Vagina (tissue), 2 donors: ENCODE measurements at regions not wholly inside any gene's neighbourhood (a gene's known extent, or its start where the extent isn't known, plus 50 kb on each side); places are given as distances from the start of the nearest gene placed in this dataset.

ENCODE experiments used
- DNase-seq, 2 donors: peaks; one replicate each; pipeline ENCODE4 v3.0.0-alpha.2; 2017; ENCODE audit errors: extremely low spot score in 2 of 2
- H3K27ac ChIP-seq: fragments of 200-600 bp; sonication (generic); one replicate; pipeline ENCODE4 v1.5.1; 2019
- H3K27me3 ChIP-seq: fragments of 200-600 bp; sonication (generic); one replicate; pipeline ENCODE4 v1.5.1; 2019
- H3K36me3 ChIP-seq, 2 donors: fragments of 200-600 bp; sonication (generic); one replicate each; pipeline ENCODE4 v1.5.1; 2017 to 2019
- H3K4me1 ChIP-seq: fragments of 200-600 bp; sonication (generic); one replicate; pipeline ENCODE4 v1.5.1; 2019
- H3K4me3 ChIP-seq, 2 donors: fragments of 200-600 bp; sonication (generic); 1 replicate in 1 of 2; 2 replicates in 1 of 2; pipeline ENCODE4 v1.5.1; 2016 to 2019
- H3K9me3 ChIP-seq: fragments of 200-600 bp; sonication (generic); one replicate; pipeline ENCODE4 v1.5.1; 2019
- CTCF ChIP-seq, 3 experiments: fragments of 450-650 bp in 2 of 3; fragments of 200-600 bp in 1 of 3; sonication (generic) in 1 of 3; IDR thresholded peaks; one replicate each; pipeline ENCODE4 v1.5.1; 2017 to 2019; ENCODE audit warnings: antibody characterized with exemption in 3 of 3, mild to moderate bottlenecking in 2 of 3, moderate library complexity in 2 of 3
- POLR2A ChIP-seq, 2 donors: fragments of 450-650 bp; IDR thresholded peaks; one replicate each; pipeline ENCODE4 v1.6.1; 2017; ENCODE audit warnings: antibody characterized with exemption in 2 of 2, mild to moderate bottlenecking in 2 of 2, moderate library complexity in 2 of 2
- POLR2AphosphoS5 ChIP-seq, 2 donors: sonication (generic); formaldehyde crosslinking; IDR thresholded peaks; one replicate each; pipeline ENCODE4 v1.9.0; 2017; ENCODE audit warnings: antibody characterized with exemption in 2 of 2, mild to moderate bottlenecking in 2 of 2, low read depth in 1 of 2; ENCODE audit not compliant: insufficient read depth in 1 of 2
- intact Hi-C: fragments of 100-400 bp; cut with DNase I; formaldehyde crosslinking; loops from one replicate; pipeline ENCODE4 v1.15.1; 2023

- intact Hi-C loops = no loop called here
- H3K36me3 ChIP-seq = no peaks in the 10 kb centered on the region
Measured at GRCh38 chr10:78574547-78574946, 494.2 kb upstream of the ZMIZ1 start.

GRCh38 chr10:78575400-78575799, 493.4 kb upstream of the ZMIZ1 start:
- DNase-seq = no peak
- intact Hi-C loops = no loop called here
- no peak overlapping the region for H3K27ac ChIP-seq
- H3K36me3 ChIP-seq = no peaks in the 10 kb centered on the region
- no peak overlapping the region for H3K4me3 ChIP-seq
- no peak for TF ChIP-seq CTCF (IDR thresholded peaks at IDR 0.05)
- TF ChIP-seq POLR2AphosphoS5 (IDR thresholded peaks at IDR 0.05; ENCODE audit: insufficient read depth in 1 of 2, low read depth in 1 of 2) = no peak
- no peak for TF ChIP-seq POLR2A (IDR thresholded peaks at IDR 0.05)
- peaks cover 10% of the 10 kb centered on the region for H3K4me1 ChIP-seq
- no peaks in the 10 kb centered on the region for H3K27me3 ChIP-seq
- no peaks in the 10 kb centered on the region for H3K9me3 ChIP-seq

More at GRCh38 chr10:78574547-78574946, 494.2 kb upstream of the ZMIZ1 start:
- H3K4me1 ChIP-seq = peaks cover 10% of the 10 kb centered on the region
- H3K4me3 ChIP-seq = no peak overlapping the region
- H3K27me3 ChIP-seq = no peaks in the 10 kb centered on the region
- TF ChIP-seq POLR2A (IDR thresholded peaks at IDR 0.05) (no peak), CTCF (IDR thresholded peaks at IDR 0.05) (no peak), POLR2AphosphoS5 (IDR thresholded peaks at IDR 0.05; ENCODE audit: insufficient read depth in 1 of 2, low read depth in 1 of 2) (no peak)
- no peaks in the 10 kb centered on the region for H3K9me3 ChIP-seq
- no peak for DNase-seq
- no peak overlapping the region for H3K27ac ChIP-seq

GRCh38 chr10:78576276-78576675, 492.5 kb upstream of the ZMIZ1 start:
- no peak for TF ChIP-seq POLR2A (IDR thresholded peaks at IDR 0.05)
- TF ChIP-seq CTCF (IDR thresholded peaks at IDR 0.05) = no peak
- TF ChIP-seq POLR2AphosphoS5 (IDR thresholded peaks at IDR 0.05; ENCODE audit: insufficient read depth in 1 of 2, low read depth in 1 of 2) = no peak
- Histone ChIP-seq H3K4me3 (no peak overlapping the region), H3K36me3 (no peaks in the 10 kb centered on the region), H3K27ac (no peak overlapping the region), H3K4me1 (peaks cover 10% of the 10 kb centered on the region), H3K9me3 (no peaks in the 10 kb centered on the region), H3K27me3 (no peaks in the 10 kb centered on the region)
- intact Hi-C loops = no loop called here
- DNase-seq = no peak

GRCh38 chr10:78577712-78578111, 491.1 kb upstream of the ZMIZ1 start:
- Histone ChIP-seq H3K27me3 (no peaks in the 10 kb centered on the region), H3K4me3 (no peak overlapping the region), H3K27ac (no peak overlapping the region), H3K9me3 (no peaks in the 10 kb centered on the region), H3K36me3 (no peaks in the 10 kb centered on the region), H3K4me1 (no peaks in the 10 kb centered on the region)
- TF ChIP-seq POLR2A (IDR thresholded peaks at IDR 0.05) (no peak), POLR2AphosphoS5 (IDR thresholded peaks at IDR 0.05; ENCODE audit: insufficient read depth in 1 of 2, low read depth in 1 of 2) (no peak), CTCF (IDR thresholded peaks at IDR 0.05) (no peak)
- no peak for DNase-seq
- intact Hi-C loops = no loop called here

- intact Hi-C loops = no loop called here
- Histone ChIP-seq H3K36me3 (no peaks in the 10 kb centered on the region), H3K27me3 (no peaks in the 10 kb centered on the region), H3K27ac (no peak overlapping the region), H3K4me3 (no peak overlapping the region), H3K9me3 (no peaks in the 10 kb centered on the region), H3K4me1 (peaks cover 2% of the 10 kb centered on the region)
- DNase-seq = no peak
- TF ChIP-seq CTCF (IDR thresholded peaks at IDR 0.05) (no peak), POLR2A (IDR thresholded peaks at IDR 0.05) (no peak), POLR2AphosphoS5 (IDR thresholded peaks at IDR 0.05; ENCODE audit: insufficient read depth in 1 of 2, low read depth in 1 of 2) (no peak)
Measured at GRCh38 chr10:78578929-78579328, 489.8 kb upstream of the ZMIZ1 start.
